ENCODE measurements at regions not wholly inside any gene's neighbourhood (a gene's known extent, or its start where the extent isn't known, plus 50 kb on each side); places are given as distances from the start of the nearest gene placed in this dataset.

DNA sequence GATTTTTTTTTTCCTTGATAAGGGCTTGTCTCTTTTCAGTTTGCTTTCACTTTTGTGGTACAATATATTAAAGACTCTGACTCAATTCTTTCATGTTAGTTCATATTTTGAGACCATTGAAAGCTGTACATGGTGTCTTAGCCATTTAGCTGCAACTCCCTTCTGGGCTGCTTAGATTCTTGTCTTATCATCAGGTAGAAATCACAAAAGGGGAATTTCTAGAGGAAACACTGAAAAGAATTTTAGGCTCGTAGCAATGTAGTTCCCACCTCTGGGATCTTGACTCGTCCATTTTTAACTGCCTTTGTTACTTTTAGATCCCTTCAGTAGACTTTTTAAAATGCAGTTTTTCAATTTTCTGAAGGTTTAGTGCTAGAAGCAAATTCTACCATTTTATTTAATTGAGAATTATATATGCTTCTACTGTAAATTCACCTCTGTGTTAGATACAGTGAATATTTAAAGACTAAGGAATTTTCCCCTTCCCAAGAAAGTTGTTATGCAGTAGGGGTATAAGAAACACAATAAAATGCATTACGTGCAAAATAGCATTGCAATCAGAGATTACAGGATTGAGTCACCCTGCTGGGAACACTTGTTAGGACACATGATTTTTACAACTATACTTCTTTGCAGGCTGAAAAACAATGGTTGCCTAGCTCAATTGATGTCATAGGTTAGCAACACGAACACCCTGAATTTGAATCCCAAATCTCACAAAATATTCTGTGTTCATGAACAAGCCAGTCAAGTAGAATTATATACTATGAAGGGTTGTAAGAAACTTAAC, 772.7 kb downstream of the PDCD6IP start:
- TF ChIP-seq, protein P1, sequence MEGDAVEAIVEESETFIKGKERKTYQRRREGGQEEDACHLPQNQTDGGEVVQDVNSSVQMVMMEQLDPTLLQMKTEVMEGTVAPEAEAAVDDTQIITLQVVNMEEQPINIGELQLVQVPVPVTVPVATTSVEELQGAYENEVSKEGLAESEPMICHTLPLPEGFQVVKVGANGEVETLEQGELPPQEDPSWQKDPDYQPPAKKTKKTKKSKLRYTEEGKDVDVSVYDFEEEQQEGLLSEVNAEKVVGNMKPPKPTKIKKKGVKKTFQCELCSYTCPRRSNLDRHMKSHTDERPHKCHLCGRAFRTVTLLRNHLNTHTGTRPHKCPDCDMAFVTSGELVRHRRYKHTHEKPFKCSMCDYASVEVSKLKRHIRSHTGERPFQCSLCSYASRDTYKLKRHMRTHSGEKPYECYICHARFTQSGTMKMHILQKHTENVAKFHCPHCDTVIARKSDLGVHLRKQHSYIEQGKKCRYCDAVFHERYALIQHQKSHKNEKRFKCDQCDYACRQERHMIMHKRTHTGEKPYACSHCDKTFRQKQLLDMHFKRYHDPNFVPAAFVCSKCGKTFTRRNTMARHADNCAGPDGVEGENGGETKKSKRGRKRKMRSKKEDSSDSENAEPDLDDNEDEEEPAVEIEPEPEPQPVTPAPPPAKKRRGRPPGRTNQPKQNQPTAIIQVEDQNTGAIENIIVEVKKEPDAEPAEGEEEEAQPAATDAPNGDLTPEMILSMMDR (conservative IDR thresholded peaks at IDR 0.05; ENCODE audit: low read depth, low read length) = no peak
- no peak for DNase-seq (ENCODE audit: low read depth)
- H3K4me3 ChIP-seq (ENCODE audit: low read depth, low read length) = no peak overlapping the region

DNA sequence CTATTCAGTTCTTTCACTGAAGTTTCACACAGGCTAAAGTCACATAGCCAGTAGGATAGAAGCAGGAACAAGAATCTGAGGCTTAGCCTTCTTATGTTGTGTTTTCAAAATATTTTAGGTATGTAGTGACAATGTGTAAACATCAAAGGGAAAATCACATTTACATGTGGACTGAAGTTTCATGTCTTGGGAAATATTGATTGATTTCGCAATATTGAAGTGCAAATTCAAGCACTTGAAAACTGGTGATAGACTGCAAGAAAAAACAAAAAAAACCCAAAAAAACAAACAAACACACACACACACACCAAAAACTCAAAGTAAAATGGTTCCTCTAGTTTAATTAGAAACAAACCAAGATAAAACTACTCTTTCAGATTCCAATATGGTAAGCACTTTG, 773.3 kb downstream of the PDCD6IP start:
- no peak for DNase-seq (ENCODE audit: low read depth)
- TF ChIP-seq, protein P1 (conservative IDR thresholded peaks at IDR 0.05; ENCODE audit: low read depth, low read length) = no peak
- H3K4me3 ChIP-seq (ENCODE audit: low read depth, low read length) = no peak overlapping the region

DNA sequence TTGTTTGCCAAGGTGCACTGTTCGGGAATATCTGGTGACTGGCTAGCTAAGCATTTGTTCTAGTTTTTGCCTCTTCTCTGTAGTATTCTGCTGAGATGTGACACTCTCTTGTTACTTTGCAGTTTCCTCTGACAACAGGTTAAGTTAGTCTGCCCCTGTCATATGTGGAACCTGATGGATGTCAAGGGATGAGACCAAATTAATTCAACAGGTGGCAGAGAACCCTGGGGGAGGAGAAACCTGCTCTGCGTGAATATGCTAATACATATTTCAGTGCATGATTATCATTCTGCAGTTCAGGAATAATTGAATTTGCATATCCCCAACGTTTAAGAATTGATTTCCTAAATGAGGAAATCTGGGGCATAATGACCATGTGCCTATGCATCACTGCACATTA, 777.3 kb downstream of the PDCD6IP start:
- TF ChIP-seq, protein P1 (conservative IDR thresholded peaks at IDR 0.05; ENCODE audit: low read depth, low read length) = no peak

DNA sequence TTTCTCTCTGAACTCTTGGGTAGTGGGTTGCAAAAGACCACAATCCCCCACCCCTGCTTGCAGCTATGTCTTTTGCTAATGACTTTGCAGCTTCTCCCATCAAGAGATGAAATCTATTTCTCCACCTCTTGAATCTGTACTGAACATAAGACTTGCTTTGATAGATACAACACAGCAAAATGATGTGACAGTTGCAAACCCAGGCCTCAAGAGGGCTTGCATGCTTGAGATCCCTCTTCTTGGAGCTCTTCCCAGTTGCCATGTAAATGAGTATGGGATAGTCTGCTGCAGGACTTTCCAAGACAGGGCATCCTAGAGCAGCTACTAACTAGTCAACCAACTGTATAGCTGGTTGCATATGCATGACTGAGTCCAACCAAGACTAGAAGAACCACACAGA, 783.6 kb downstream of the PDCD6IP start:
- peak; percentile 1 for DNase-seq (ENCODE audit: low read depth)
- TF ChIP-seq, protein P1 (conservative IDR thresholded peaks at IDR 0.05; ENCODE audit: low read depth, low read length) = no peak
- no peak overlapping the region for H3K4me3 ChIP-seq (ENCODE audit: low read depth, low read length)

More for the DNA sequence above, 777.3 kb downstream of the PDCD6IP start:
- DNase-seq (ENCODE audit: low read depth) = no peak
- H3K4me3 ChIP-seq (ENCODE audit: low read depth, low read length) = no peak overlapping the region

DNA sequence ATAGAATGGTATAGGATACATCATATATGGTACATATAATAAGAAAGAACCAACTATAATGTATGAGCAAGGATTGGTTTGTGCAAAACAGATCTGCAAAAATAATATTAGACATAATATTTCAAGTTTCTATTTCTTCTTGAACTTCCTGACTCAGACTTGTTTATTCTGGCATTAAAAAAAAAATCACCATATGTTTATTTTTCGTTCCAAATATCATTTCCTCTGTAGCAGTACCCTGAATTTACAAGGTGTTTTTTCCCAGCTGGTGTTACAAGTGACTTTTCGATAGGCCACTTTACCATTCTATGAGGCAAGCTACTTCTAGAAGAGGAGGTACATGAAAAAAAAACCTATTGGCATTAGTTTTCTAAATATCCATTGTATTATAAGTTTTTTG, 785.0 kb downstream of the PDCD6IP start:
- H3K4me3 ChIP-seq (ENCODE audit: low read depth, low read length) = no peak overlapping the region
- DNase-seq (ENCODE audit: low read depth) = no peak
- TF ChIP-seq, protein P1 (conservative IDR thresholded peaks at IDR 0.05; ENCODE audit: low read depth, low read length) = no peak

DNA sequence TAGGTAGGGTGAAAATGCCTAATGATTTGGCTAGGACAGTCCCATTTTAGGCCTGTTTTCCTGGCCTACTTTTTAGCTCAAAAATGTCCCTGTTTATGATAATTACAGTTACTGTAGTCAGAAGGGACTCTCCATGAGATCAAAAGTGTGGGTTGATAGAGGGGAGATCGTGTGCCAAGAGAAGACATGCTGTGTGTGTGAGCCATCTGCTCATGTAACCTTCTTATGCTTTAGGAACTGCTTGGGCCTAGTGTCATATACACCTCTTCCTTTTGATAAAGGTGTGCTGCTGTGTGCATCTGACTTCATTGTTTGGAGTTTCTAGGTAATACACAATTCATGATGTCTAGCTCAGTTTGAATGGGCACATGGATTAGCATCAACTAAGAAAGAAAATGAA, 786.5 kb downstream of the PDCD6IP start:
- TF ChIP-seq, protein P1 (conservative IDR thresholded peaks at IDR 0.05; ENCODE audit: low read depth, low read length) = no peak
- no peak for DNase-seq (ENCODE audit: low read depth)
- no peak overlapping the region for H3K4me3 ChIP-seq (ENCODE audit: low read depth, low read length)

DNA sequence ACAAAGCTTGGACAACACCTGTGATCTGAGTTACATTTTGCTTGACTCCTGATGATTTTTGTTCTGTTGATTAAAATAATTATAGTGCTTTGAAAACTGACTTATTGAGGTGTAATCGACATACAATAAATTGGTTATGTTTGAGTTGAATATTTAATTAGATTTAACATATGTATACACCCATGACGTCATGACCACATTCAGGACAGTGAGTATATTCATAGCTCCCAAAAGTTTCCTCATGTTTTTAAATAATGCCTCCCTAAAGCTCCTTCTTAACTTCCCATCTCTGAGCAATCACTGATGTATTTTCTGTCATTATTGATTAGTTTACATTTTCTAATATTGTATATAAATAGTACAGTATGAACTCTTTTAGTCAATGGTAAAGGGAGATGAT, 801.2 kb downstream of the PDCD6IP start:
- H3K4me3 ChIP-seq (ENCODE audit: low read depth, low read length) = no peak overlapping the region
- DNase-seq (ENCODE audit: low read depth) = no peak
- TF ChIP-seq, protein P1 (conservative IDR thresholded peaks at IDR 0.05; ENCODE audit: low read depth, low read length) = no peak

All from choroid plexus epithelial cell (primary cell).